Lung (tissue), 11 donors: ENCODE measurements at regions not wholly inside any gene's neighbourhood (a gene's known extent, or its start where the extent isn't known, plus 50 kb on each side); places are given as distances from the start of the nearest gene placed in this dataset.

Experiments used
- ATAC-seq: fragments of 200-7000 bp; cut with Tn5 transposase; one replicate; pipeline ENCODE4 v1.9.1; 2020; ENCODE audit warnings: moderate number of reproducible peaks; ENCODE audit not compliant: insufficient read depth, low FRiP score
- DNase-seq, 3 donors: peaks; one replicate each; pipeline ENCODE4 v3.0.0-alpha.2; 2013 to 2017
- H3K27ac ChIP-seq, 2 donors: one replicate each; pipeline ENCODE4 v1.5.1; 2013; ENCODE audit warnings: mild to moderate bottlenecking in 2 of 2, moderate library complexity in 2 of 2, control low read depth in 1 of 2, inconsistent platforms in 1 of 2, low read depth in 1 of 2, low read length in 1 of 2
- H3K27me3 ChIP-seq, 3 donors: one replicate each; pipeline ENCODE4 v1.5.1; 2013; ENCODE audit warnings: low read length in 2 of 3; ENCODE audit not compliant: control insufficient read depth in 3 of 3, insufficient read depth in 3 of 3
- H3K36me3 ChIP-seq, 4 donors: one replicate each; pipeline ENCODE4 v1.5.1; 2013; ENCODE audit warnings: low read length in 4 of 4, mild to moderate bottlenecking in 1 of 4, moderate library complexity in 1 of 4; ENCODE audit not compliant: control insufficient read depth in 4 of 4, insufficient read depth in 4 of 4
- H3K4me1 ChIP-seq, 5 donors: one replicate each; pipeline ENCODE4 v1.5.1; 2013; ENCODE audit warnings: low read length in 5 of 5, mild to moderate bottlenecking in 2 of 5, moderate library complexity in 1 of 5; ENCODE audit not compliant: control insufficient read depth in 5 of 5, insufficient read depth in 5 of 5
- H3K4me3 ChIP-seq: one replicate; pipeline ENCODE4 v1.5.1; 2013; ENCODE audit warnings: mild to moderate bottlenecking, control low read depth, moderate library complexity
- H3K9ac ChIP-seq, 2 donors: one replicate each; pipeline ENCODE4 v1.5.1; 2013; ENCODE audit warnings: low read length in 2 of 2, control low read depth in 1 of 2; ENCODE audit not compliant: insufficient read depth in 1 of 2
- H3K9me3 ChIP-seq, 4 donors: one replicate each; pipeline ENCODE4 v1.5.1; 2013; ENCODE audit warnings: low read length in 3 of 4, mild to moderate bottlenecking in 1 of 4, moderate library complexity in 1 of 4; ENCODE audit not compliant: control insufficient read depth in 4 of 4, insufficient read depth in 3 of 4
- WGBS, 2 donors: extraction: QIAGEN DNeasy Blood & Tissue Kit; methylation state at CpG; one replicate each; pipeline ENCODE4 v1.1.7; 2013; 5-methylcytosine and 5-hydroxymethylcytosine counted together
- TF ChIP-seq, protein P1 (sequence below): IDR thresholded peaks from 2 replicates; pipeline ENCODE4 v1.5.1; 2012; ENCODE audit warnings: mild to moderate bottlenecking; ENCODE audit errors: control extremely low read depth, extremely low read depth
- donor health status: control.
- donor health status: control.
- donor health status: Bipolar disorder and iron deficiency.
- donor health status: healthy.
- donor health status: DM: yes; HTN: yes; CAD: no.

DNA sequence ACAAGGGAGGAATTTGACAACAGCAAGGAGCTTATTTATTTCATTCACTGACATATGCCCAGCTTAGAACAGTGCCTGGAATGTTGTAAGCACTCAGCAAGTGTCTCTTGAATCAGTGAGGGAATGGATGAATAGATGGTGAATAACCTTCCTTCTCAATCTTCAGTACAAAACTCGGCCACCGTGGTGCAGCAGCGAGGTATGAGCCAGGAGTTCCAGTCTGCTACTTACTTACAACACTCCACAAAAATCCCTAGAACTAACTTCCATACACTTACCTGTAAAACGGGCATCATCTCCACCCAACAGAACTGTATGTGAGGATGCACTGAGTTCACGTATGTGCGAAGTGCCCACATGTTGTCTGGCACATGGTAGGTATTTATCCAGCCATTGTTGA, 237.4 kb downstream of the WDR11 start:
- H3K9ac ChIP-seq = no peak overlapping the region
- no peaks in the 10 kb centered on the region for H3K36me3 ChIP-seq
- H3K4me3 ChIP-seq = no peak overlapping the region
- WGBS, 2 donors = 53 to 64% methylated on average over 6 of the region's 6 CpGs
- no peak overlapping the region for H3K27ac ChIP-seq
- H3K4me1 ChIP-seq = peaks cover 0 to 18% (median 12%) of the 10 kb centered on the region in 5 donors
- ATAC-seq (no peak), DNase-seq (peak; percentile 52 to 65 (median 56))
- TF ChIP-seq, protein P1, sequence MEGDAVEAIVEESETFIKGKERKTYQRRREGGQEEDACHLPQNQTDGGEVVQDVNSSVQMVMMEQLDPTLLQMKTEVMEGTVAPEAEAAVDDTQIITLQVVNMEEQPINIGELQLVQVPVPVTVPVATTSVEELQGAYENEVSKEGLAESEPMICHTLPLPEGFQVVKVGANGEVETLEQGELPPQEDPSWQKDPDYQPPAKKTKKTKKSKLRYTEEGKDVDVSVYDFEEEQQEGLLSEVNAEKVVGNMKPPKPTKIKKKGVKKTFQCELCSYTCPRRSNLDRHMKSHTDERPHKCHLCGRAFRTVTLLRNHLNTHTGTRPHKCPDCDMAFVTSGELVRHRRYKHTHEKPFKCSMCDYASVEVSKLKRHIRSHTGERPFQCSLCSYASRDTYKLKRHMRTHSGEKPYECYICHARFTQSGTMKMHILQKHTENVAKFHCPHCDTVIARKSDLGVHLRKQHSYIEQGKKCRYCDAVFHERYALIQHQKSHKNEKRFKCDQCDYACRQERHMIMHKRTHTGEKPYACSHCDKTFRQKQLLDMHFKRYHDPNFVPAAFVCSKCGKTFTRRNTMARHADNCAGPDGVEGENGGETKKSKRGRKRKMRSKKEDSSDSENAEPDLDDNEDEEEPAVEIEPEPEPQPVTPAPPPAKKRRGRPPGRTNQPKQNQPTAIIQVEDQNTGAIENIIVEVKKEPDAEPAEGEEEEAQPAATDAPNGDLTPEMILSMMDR = no peak
- H3K9me3 ChIP-seq = peaks cover 0 to 8% (median 0%) of the 10 kb centered on the region in 4 donors
- H3K27me3 ChIP-seq = no peaks in the 10 kb centered on the region

GRCh38 chr10:121089434-121089833, 238.3 kb downstream of the WDR11 start:
- no peaks in the 10 kb centered on the region for H3K27me3 ChIP-seq
- H3K4me3 ChIP-seq = no peak overlapping the region
- no peak for ATAC-seq
- DNase-seq = no peak
- no peak overlapping the region for H3K27ac ChIP-seq
- peaks cover 0 to 8% (median 0%) of the 10 kb centered on the region in 4 donors for H3K9me3 ChIP-seq
- WGBS, 2 donors = 68 to 81% methylated on average over 3 of the region's 3 CpGs
- H3K36me3 ChIP-seq = no peaks in the 10 kb centered on the region
- H3K4me1 ChIP-seq = peaks cover 0 to 23% (median 12%) of the 10 kb centered on the region in 5 donors
- TF ChIP-seq, protein P1 = no peak
- no peak overlapping the region for H3K9ac ChIP-seq

GRCh38 chr10:121091961-121092719, 241.0 kb downstream of the WDR11 start:
- Histone ChIP-seq H3K9ac (no peak overlapping the region), H3K27me3 (no peaks in the 10 kb centered on the region), H3K4me3 (no peak overlapping the region), H3K4me1 (peaks cover 0 to 32% (median 15%) of the 10 kb centered on the region in 5 donors), H3K36me3 (no peaks in the 10 kb centered on the region), H3K27ac (peak overlapping the region in 1 of 2 donors; percentile 85), H3K9me3 (peaks cover 0 to 8% (median 3%) of the 10 kb centered on the region in 4 donors)
- TF ChIP-seq, protein P1 = no peak
- ATAC-seq (peak; percentile 38), DNase-seq (peak; percentile 79 to 88 (median 86))
- WGBS, 2 donors = 59 to 78% methylated on average over 5 of the region's 5 CpGs
